ENCODE measurements at regions not wholly inside any gene's neighbourhood (a gene's known extent, or its start where the extent isn't known, plus 50 kb on each side); places are given as distances from the start of the nearest gene placed in this dataset.

GRCh38 chr4:74653331-74654229 lies 140.7 kb downstream of the BTC start:
- DNase-seq = no peak

DNA sequence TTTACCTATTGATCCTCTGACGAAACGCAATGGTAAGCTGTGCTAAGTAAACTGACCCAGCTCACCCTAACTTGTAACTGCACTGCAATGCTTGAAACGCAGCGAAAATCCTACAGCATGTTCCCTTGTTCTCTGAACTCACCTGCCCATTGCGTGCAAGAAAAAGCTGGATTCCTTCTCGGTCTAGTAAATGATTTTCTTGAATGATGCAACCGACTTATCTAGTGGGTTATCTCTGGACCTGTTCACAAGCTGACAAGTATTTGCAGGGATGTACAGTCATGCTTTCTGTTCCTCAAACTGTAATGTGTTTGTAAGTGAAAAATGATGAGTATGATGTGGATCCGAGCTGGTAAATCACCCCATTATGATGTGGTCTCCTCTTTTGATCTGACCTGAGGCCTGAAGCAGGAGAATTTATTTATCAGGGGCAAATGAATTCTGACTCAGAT lies 140.1 kb downstream of the BTC start:
- DNase-seq = no peak

DNA sequence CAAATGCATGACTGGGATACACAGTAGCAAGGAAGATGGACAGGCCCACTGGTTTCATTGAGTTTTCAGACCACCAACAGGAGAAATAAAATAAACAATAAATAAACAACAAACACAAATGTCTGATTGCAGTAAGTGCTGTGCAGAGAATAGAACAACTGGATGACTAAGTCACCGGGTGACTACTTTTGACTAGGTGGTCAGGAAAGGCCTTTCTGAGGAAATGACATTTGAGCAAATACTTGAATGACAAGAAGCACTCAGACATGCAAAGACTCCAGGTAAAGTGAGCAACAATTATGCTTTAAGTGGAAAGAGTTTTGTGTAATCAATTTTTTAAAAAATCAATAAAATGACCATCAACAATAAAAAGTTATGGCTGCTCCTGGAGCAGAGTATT lies 137.7 kb downstream of the BTC start:
- no peak for DNase-seq

DNA sequence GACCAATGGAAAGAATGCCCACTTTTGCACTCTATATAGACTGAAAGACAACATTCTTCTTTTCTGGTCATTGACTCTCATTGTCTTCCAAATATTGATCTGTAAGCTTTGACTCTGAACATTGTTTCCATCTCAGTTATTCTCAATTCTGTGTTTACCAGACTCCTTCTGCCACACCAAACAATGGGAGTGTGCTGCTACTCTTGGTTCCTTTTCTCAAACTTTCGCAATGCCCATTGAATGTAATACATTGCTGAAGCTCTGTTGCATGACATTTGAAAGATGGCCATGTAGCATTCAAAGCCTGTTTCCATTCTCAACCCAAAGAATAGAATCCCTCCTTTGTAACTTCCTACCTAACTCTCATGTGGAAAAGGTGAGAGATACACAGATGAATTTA lies 136.2 kb downstream of the BTC start:
- DNase-seq = no peak

GRCh38 chr4:74659576-74660411 lies 134.5 kb downstream of the BTC start:
- DNase-seq = peak; percentile 90

- no peak for DNase-seq
Observed at GRCh38 chr4:74660866-74661265, 133.5 kb downstream of the BTC start.

DNA sequence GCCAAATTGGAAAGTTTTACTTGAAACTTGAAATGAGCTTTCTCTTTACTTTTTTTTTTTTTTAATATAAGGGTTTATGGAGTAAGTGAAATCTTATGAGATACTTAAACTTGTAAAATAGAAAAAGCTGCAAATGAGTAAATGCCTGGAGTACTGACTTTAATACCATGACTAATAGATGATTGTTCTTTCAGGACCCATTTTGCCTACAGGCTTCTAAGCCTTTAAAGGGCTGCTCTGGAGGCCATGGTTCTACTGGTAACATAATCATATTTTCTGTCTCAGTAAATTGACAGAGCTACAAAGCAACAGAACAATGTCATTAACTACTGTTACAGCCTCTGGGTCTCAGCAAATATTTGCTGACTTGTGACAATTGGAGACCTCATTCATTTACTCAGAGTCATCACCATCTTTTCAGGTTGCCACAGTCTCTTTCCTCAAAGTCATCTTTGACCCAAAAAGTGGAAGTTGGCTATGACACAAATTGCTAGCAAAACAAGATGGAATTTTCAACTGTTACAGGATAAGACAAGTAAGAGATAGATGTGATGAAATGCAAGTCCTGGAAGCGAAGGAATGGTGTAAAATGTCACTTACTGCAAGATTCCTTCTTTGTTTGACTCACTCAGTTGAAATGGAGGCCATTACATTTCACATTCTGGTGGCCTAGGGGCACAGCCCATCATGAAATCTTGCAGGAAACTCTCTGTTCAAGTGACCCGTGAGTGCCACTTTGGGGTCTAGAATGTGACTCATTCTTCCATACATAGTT lies 132.7 kb downstream of the BTC start:
- no peak for DNase-seq

GRCh38 chr4:74663631-74664030 lies 130.7 kb downstream of the BTC start:
- no peak for DNase-seq

GRCh38 chr4:74665346-74665745 lies 129.0 kb downstream of the BTC start:
- no peak for DNase-seq

DNA sequence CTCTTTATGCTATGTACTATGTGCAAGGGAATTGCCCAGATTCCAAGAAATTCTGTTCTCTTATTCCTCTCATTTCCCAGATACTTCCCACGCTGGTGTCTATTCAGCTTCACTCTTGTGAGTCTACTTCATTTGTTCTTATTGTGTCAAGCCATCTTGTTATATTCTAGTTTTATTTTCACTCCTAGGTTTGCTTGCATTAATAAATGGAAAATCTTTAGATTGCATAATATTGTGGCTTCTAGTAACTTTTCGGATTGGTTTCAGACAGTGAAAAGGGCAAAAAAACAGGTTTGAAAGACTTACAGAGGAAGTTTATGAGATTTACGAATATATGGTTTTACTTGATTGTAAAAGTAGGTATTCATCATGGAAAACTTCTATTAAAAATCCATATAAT lies 128.4 kb downstream of the BTC start:
- no peak for DNase-seq

DNA sequence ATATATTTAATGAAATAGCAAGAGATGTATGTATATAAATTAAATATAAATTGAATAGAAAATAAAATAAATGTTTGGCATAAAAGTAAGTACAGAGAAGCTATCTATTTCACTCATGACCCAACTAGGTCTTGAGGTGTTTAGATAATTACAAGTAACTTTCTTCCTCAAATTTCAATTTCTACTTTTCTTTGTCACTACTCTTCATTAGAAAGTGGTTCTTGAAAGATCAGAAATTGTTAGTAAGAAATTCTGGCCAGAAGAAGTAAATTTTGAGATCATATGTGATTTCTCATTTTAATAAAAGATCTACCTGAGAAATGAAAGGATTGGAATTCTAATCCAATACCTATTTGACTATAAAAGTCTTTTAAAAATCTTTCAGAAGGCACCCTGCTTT lies 126.9 kb downstream of the BTC start:
- no peak for DNase-seq

DNA sequence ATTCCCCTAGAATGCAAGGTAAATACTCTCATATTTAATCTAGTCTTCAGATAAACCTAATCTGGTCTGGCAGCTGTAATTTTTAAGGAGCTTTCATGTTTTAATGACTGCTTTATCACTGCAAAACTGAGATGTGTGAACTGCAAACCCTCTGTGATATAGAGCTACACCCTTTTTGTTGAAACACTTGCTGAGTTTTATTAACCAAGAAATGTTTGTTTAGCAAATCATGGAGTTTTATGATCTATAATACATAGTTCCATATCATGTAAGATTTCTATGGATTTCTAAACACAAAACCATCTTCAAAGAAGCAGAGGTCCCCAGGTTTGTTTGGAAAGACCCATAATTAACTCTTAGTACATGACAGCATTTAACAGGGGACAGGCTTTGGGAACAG lies 126.4 kb downstream of the BTC start:
- no peak for DNase-seq

DNA sequence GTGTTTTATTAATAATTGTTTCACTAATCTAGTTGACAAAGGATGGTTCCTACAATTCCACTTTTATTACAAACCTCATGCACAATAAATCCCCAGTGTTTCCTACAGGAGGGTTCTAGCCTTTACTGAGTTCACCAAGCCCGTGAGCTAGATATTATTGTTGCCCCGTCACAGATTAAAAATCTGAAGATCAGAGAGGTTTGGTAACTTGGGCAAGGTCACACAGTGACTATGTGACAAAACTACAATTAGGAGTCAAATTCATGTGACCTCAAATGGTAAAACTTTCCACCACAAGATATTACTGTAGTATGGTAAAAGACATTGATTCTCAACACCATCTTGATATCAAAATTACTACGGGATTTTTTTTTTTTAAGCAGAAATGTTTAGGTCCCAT lies 124.6 kb downstream of the BTC start:
- no peak for DNase-seq

- DNase-seq = no peak
Observed at GRCh38 chr4:74670583-74670982, 123.7 kb downstream of the BTC start.

GRCh38 chr4:74671080-74671698 lies 123.1 kb downstream of the BTC start:
- DNase-seq = peak; percentile 74

DNA sequence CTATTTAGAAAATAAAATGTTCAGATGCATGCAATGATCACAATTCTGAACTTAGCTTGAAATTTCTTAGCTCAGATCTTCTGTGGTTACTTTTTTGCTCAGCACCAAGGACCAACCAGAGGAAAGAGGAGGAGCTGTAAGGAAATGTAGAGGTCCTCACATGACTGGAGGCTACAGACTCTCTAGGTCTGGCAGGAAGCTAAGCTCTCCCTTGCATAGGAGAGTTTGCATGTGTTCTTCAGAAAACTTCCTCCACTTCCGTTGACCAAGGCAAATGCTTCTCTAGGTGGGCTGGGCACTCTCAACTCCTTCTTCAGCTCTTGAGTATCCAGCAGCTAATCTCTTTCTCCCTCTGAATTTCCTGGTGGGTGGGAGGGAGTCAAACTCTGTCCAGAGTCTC lies 119.6 kb downstream of the BTC start:
- no peak for DNase-seq

- DNase-seq = peak; percentile 47
Observed at GRCh38 chr4:74675673-74676279, 118.5 kb downstream of the BTC start.

- no peak for DNase-seq
Observed at GRCh38 chr4:74682567-74683359, 111.6 kb downstream of the BTC start.

- peak; percentile 37 for DNase-seq
Observed at GRCh38 chr4:74692972-74693371, 101.4 kb downstream of the BTC start.
